NCI-H2227 (cell line): ENCODE measurements at regions not wholly inside any gene's neighbourhood (a gene's known extent, or its start where the extent isn't known, plus 50 kb on each side); places are given as distances from the start of the nearest gene placed in this dataset.

Experiments
- DNase-seq: peaks from one replicate; lab custom pipeline; 2025; ENCODE audit not compliant: unreplicated experiment; lab: John Stamatoyannopoulos, UW

DNA sequence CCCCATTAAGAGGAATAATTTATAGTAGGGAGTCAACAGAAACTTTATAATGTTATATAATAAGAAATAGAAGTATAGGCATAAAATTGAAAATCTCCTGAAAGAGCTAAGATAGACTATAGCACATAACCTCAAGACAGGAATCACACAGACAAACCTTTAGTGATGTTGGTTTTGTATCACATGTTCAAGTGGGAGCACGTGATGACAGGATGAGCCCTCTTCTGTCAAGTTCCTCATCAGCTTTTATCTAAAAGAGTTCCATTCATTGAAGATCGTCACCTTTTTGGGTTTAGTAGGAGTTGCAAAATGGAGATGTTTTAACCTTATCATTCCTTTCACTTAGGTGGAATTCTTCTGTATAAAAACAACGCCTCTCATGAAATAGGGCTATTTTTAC lies 127.0 kb downstream of the MCHR2 start:
- no peak for DNase-seq

DNA sequence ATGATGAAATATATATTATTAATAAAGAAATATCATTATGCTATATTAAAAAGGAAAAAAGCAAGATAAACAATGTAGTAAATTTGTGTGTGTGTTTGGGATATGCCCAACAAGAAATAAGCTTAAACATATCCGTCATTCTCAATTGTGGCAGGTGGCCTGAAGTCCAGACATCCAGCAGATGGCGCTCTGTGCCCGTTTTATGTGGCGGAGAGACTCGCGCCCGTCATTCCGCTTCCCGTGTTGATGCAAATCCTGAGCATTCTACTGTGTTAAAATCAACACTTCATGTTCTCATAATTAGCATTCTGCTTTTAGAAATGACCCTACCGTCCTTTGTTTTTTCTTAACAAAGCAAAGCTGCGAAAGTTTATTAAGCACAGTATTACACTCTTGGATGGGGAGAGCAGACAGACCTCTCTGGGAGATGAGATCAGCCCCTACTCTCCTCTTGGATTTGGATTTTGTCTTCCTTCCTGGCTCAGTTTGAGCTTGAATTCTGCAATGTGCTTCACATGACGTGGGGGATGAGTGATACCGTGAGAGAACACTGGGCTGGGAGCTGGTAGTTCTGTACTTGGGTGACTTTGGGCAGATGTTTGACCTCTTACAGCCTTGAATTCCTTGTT lies 125.8 kb downstream of the MCHR2 start:
- DNase-seq, result peak; percentile 74
